Vagina (tissue), 2 donors: ENCODE measurements at regions not wholly inside any gene's neighbourhood (a gene's known extent, or its start where the extent isn't known, plus 50 kb on each side); places are given as distances from the start of the nearest gene placed in this dataset.

Experiments
- DNase-seq, 2 donors: peaks; one replicate each; pipeline ENCODE4 v3.0.0-alpha.2; 2017; ENCODE audit errors: extremely low spot score in 2 of 2
- H3K27ac ChIP-seq: fragments of 200-600 bp; sonication (generic); one replicate; pipeline ENCODE4 v1.5.1; 2019
- H3K27me3 ChIP-seq: fragments of 200-600 bp; sonication (generic); one replicate; pipeline ENCODE4 v1.5.1; 2019
- H3K36me3 ChIP-seq, 2 donors: fragments of 200-600 bp; sonication (generic); one replicate each; pipeline ENCODE4 v1.5.1; 2017 to 2019
- H3K4me1 ChIP-seq: fragments of 200-600 bp; sonication (generic); one replicate; pipeline ENCODE4 v1.5.1; 2019
- H3K4me3 ChIP-seq, 2 donors: fragments of 200-600 bp; sonication (generic); 1 replicate in 1 of 2; 2 replicates in 1 of 2; pipeline ENCODE4 v1.5.1; 2016 to 2019
- H3K9me3 ChIP-seq: fragments of 200-600 bp; sonication (generic); one replicate; pipeline ENCODE4 v1.5.1; 2019
- POLR2A ChIP-seq, 2 donors: fragments of 450-650 bp; IDR thresholded peaks; one replicate each; pipeline ENCODE4 v1.6.1; 2017; ENCODE audit warnings: antibody characterized with exemption in 2 of 2, mild to moderate bottlenecking in 2 of 2, moderate library complexity in 2 of 2
- POLR2AphosphoS5 ChIP-seq, 2 donors: sonication (generic); formaldehyde crosslinking; IDR thresholded peaks; one replicate each; pipeline ENCODE4 v1.9.0; 2017; ENCODE audit warnings: antibody characterized with exemption in 2 of 2, mild to moderate bottlenecking in 2 of 2, low read depth in 1 of 2; ENCODE audit not compliant: insufficient read depth in 1 of 2
- intact Hi-C: fragments of 100-400 bp; cut with DNase I; formaldehyde crosslinking; loops from one replicate; pipeline ENCODE4 v1.15.1; 2023
- TF ChIP-seq, protein P1 (sequence below), 3 experiments: fragments of 450-650 bp in 2 of 3; fragments of 200-600 bp in 1 of 3; sonication (generic) in 1 of 3; IDR thresholded peaks; one replicate each; pipeline ENCODE4 v1.5.1; 2017 to 2019; ENCODE audit warnings: antibody characterized with exemption in 3 of 3, mild to moderate bottlenecking in 2 of 3, moderate library complexity in 2 of 3

GRCh38 chr6:1244278-1244677 is 67.6 kb upstream of the FOXQ1 start:
- intact Hi-C loops = no loop called here

GRCh38 chr6:1242446-1242845 is 69.5 kb upstream of the FOXQ1 start:
- Histone ChIP-seq H3K27me3 (no peaks in the 10 kb centered on the region), H3K9me3 (no peaks in the 10 kb centered on the region), H3K27ac (no peak overlapping the region), H3K4me3 (no peak overlapping the region), H3K36me3 (no peaks in the 10 kb centered on the region), H3K4me1 (no peaks in the 10 kb centered on the region)
- intact Hi-C loops = no loop called here
- DNase-seq = peak in 1 of 2 donors; percentile 83
- TF ChIP-seq, protein P1, sequence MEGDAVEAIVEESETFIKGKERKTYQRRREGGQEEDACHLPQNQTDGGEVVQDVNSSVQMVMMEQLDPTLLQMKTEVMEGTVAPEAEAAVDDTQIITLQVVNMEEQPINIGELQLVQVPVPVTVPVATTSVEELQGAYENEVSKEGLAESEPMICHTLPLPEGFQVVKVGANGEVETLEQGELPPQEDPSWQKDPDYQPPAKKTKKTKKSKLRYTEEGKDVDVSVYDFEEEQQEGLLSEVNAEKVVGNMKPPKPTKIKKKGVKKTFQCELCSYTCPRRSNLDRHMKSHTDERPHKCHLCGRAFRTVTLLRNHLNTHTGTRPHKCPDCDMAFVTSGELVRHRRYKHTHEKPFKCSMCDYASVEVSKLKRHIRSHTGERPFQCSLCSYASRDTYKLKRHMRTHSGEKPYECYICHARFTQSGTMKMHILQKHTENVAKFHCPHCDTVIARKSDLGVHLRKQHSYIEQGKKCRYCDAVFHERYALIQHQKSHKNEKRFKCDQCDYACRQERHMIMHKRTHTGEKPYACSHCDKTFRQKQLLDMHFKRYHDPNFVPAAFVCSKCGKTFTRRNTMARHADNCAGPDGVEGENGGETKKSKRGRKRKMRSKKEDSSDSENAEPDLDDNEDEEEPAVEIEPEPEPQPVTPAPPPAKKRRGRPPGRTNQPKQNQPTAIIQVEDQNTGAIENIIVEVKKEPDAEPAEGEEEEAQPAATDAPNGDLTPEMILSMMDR (IDR thresholded peaks at IDR 0.05) = no peak
- no peak for TF ChIP-seq POLR2AphosphoS5 (IDR thresholded peaks at IDR 0.05; ENCODE audit: insufficient read depth in 1 of 2, low read depth in 1 of 2)
- no peak for TF ChIP-seq POLR2A (IDR thresholded peaks at IDR 0.05)

More at GRCh38 chr6:1244278-1244677, 67.6 kb upstream of the FOXQ1 start:
- DNase-seq = peak in 1 of 2 donors; percentile 29
- no peaks in the 10 kb centered on the region for H3K4me1 ChIP-seq
- H3K4me3 ChIP-seq = no peak overlapping the region
- H3K9me3 ChIP-seq = no peaks in the 10 kb centered on the region
- no peak for TF ChIP-seq POLR2A (IDR thresholded peaks at IDR 0.05)
- TF ChIP-seq POLR2AphosphoS5 (IDR thresholded peaks at IDR 0.05; ENCODE audit: insufficient read depth in 1 of 2, low read depth in 1 of 2) = no peak
- TF ChIP-seq, protein P1 (IDR thresholded peaks at IDR 0.05) = no peak
- no peaks in the 10 kb centered on the region for H3K36me3 ChIP-seq
- H3K27me3 ChIP-seq = no peaks in the 10 kb centered on the region
- H3K27ac ChIP-seq = no peak overlapping the region

DNA sequence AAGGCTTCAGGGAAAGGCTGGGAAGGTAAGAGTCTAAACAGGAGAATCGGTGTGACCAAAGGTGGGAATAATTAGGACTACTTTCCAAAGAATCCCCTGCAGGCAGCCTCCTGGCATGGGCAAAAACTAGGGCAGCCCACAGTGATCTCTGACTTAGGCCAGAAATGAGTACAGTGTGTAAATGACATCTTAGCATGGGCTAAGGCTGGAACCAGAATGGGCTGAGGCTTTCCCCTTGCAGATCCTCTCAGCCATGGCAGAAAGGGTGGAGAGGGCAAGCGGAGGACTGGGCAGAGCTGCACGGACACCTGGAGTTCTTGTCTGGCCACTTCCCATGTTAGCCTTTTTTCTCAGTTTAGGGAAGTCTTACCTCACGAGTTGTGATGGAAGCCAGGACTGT is 69.9 kb upstream of the FOXQ1 start:
- TF ChIP-seq, protein P1 (IDR thresholded peaks at IDR 0.05) = no peak
- TF ChIP-seq POLR2AphosphoS5 (IDR thresholded peaks at IDR 0.05; ENCODE audit: insufficient read depth in 1 of 2, low read depth in 1 of 2) (no peak), POLR2A (IDR thresholded peaks at IDR 0.05) (no peak)
- intact Hi-C loops = no loop called here
- H3K27ac ChIP-seq = no peak overlapping the region

GRCh38 chr6:1240766-1241318 is 71.1 kb upstream of the FOXQ1 start:
- no peak for DNase-seq
- no peak for TF ChIP-seq POLR2A (IDR thresholded peaks at IDR 0.05)
- peak in 1 of 2 donors; percentile 73 for TF ChIP-seq POLR2AphosphoS5 (IDR thresholded peaks at IDR 0.05; ENCODE audit: insufficient read depth in 1 of 2, low read depth in 1 of 2)
- Histone ChIP-seq H3K27ac (no peak overlapping the region), H3K9me3 (no peaks in the 10 kb centered on the region), H3K36me3 (no peaks in the 10 kb centered on the region), H3K4me3 (no peak overlapping the region), H3K27me3 (no peaks in the 10 kb centered on the region), H3K4me1 (no peaks in the 10 kb centered on the region)
- intact Hi-C loops = no loop called here

More for the DNA sequence above, 69.9 kb upstream of the FOXQ1 start:
- DNase-seq = no peak
- no peaks in the 10 kb centered on the region for H3K9me3 ChIP-seq
- H3K36me3 ChIP-seq = no peaks in the 10 kb centered on the region
- H3K4me3 ChIP-seq = no peak overlapping the region
- no peaks in the 10 kb centered on the region for H3K4me1 ChIP-seq
- no peaks in the 10 kb centered on the region for H3K27me3 ChIP-seq

GRCh38 chr6:1239805-1240204 is 72.1 kb upstream of the FOXQ1 start:
- no peak for TF ChIP-seq POLR2A (IDR thresholded peaks at IDR 0.05)
- no peak for TF ChIP-seq POLR2AphosphoS5 (IDR thresholded peaks at IDR 0.05; ENCODE audit: insufficient read depth in 1 of 2, low read depth in 1 of 2)
- TF ChIP-seq, protein P1 (IDR thresholded peaks at IDR 0.05) = no peak
- intact Hi-C loops = no loop called here

More at GRCh38 chr6:1239805-1240204, 72.1 kb upstream of the FOXQ1 start:
- no peaks in the 10 kb centered on the region for H3K9me3 ChIP-seq
- H3K27ac ChIP-seq = no peak overlapping the region
- DNase-seq = peak; percentile 52 to 54
- H3K4me3 ChIP-seq = no peak overlapping the region
- H3K4me1 ChIP-seq = no peaks in the 10 kb centered on the region
- no peaks in the 10 kb centered on the region for H3K36me3 ChIP-seq
- H3K27me3 ChIP-seq = no peaks in the 10 kb centered on the region
